HTR-8/SVneo (cell line): ENCODE measurements at regions not wholly inside any gene's neighbourhood (a gene's known extent, or its start where the extent isn't known, plus 50 kb on each side); places are given as distances from the start of the nearest gene placed in this dataset.
"Not testable (repeated sequence)": the region's sequence is repeated elsewhere in the genome, so short reads cannot be mapped to it uniquely, and the experiment has no call there.

ENCODE experiments used
- DNase-seq: peaks from one replicate; pipeline ENCODE4 v3.0.0; 2011; ENCODE audit warnings: low spot score, mixed read lengths; ENCODE audit not compliant: insufficient read length
- FAIRE-seq: peaks from 2 replicates; lab custom pipeline; 2011; peaks lifted over from hg19 to GRCh38; lab: Jason Lieb, UNC

GRCh38 chr5:92242170-92242569 is 859.1 kb upstream of the ARRDC3 start:
- DNase-seq (no peak), FAIRE-seq (no peak)

GRCh38 chr5:92237896-92238295 is 854.8 kb upstream of the ARRDC3 start:
- FAIRE-seq (no peak), DNase-seq (no peak)

DNA sequence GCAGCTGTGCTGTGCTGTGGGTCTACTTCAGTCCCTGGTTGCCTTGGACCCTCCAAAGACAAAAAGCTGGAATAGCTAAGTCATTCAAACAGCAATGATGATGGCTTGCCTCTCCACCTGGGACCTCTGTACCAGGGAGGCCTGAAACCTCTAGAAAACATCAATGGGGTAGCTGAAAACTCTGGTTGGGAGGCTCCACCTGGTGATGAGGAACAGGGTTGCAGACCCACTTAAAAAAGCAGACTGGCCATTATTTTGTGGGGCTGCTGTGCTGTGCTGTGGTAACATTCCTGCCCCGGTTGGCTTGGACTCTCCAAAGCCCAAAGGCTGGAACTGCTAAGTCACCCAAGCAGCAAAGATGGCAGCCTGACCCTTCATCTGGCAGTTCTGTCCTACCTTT is 839.3 kb upstream of the ARRDC3 start:
- no peak for DNase-seq

DNA sequence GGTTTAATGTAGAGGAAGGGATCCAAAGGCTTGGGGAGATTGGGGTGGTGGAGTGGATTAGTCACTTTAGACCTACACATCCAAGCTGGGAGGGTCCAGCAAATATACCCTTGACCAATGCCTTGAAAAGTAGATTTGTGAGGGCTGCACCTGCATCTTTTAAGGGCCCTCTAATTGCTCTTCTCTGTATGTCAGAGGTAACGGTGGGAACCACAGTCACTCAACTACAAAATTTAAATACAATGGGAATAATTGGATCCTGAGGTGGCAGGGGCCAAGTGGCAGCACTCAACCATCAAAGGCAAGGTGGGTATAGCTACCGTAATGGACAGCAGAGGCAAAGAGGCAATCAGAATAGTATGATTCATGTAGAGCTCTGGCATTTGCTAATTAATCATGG is 833.7 kb upstream of the ARRDC3 start:
- FAIRE-seq, DNase-seq: not testable (repeated sequence)

More for the DNA sequence above, 839.3 kb upstream of the ARRDC3 start:
- FAIRE-seq = no peak

- DNase-seq (no peak), FAIRE-seq (no peak)
Observed at GRCh38 chr5:92215116-92215515, 832.0 kb upstream of the ARRDC3 start.

DNA sequence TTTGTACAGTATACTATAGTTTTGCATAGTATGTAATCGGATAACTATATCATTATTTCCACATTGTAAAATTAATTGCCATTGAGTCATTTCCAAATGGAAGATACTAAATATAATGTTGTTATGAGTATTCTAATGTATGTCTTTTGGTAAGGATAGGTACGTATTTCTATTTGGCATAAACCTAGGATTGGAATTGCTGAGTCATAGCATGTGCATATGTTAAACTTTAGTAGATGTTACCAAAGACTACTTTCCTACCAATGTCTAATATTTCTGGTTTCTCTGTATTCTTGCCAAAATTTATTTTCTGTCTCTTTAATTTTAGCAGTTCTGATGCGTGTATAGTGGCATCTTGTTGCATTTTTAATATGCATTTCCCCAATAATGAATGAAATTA is 825.1 kb upstream of the ARRDC3 start:
- DNase-seq (no peak), FAIRE-seq (no peak)

DNA sequence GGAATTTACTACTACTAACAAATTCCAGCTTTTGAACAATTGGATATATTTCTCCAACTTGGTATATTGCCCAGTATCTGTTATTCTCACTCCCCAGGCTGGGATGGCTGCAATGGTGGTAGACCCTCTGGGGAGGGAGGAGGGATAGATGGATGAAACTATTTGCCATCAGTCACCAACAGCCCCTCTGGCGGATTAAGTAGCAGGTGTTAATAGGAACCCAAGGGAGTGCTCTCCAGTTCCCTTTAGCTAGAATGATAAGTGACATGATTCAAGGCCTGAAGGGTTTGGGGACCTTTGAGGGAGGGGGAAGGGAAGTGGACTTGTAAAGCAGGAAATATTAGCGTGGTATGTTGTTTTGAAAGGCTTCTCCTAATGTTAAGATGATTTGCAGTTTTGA is 824.0 kb upstream of the ARRDC3 start:
- DNase-seq = no peak
- FAIRE-seq = no peak

GRCh38 chr5:92206681-92207080 is 823.6 kb upstream of the ARRDC3 start:
- FAIRE-seq (no peak), DNase-seq (no peak)

GRCh38 chr5:92199035-92199434 is 815.9 kb upstream of the ARRDC3 start:
- FAIRE-seq, DNase-seq: not testable (repeated sequence)

DNA sequence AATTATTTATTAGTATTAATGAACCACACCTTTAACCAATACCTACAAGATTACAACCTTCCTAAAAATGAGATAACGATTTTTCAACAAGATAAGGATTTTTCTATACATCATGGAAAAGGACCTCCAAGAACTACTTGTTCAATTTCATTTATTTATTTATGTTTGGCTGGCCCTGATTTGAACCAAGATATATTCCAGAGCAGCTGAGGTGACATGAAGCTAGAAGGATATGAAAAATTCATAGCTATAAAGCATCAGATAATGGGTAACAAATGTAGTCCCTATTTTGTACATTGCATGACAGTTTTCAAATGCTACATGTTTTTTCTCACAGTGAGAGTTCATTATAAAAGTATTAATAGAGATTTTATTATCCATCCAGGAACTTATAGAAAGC is 798.5 kb upstream of the ARRDC3 start:
- no peak for FAIRE-seq

DNA sequence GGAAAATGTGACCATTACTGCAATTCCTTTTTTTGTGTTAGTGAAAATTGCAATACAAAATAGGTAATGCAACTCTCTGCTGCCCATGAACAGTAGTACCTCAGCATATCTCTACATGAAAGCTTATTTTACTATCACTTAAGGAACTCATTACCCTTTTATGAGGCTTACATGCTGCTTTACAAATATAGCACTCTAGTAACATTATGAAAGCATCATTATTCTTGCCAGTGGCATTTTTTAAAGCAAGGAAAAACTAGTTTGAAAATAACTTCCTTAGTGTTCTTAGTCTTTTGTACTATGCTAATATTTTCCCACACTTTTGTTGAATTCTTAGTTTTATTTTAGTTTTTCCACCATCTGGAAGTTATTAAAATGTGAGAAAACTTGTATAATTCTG is 797.3 kb upstream of the ARRDC3 start:
- FAIRE-seq = no peak

More for the DNA sequence above, 798.5 kb upstream of the ARRDC3 start:
- DNase-seq = no peak

GRCh38 chr5:92179651-92180050 is 796.5 kb upstream of the ARRDC3 start:
- DNase-seq (no peak), FAIRE-seq (no peak)

More for the DNA sequence above, 797.3 kb upstream of the ARRDC3 start:
- DNase-seq = no peak

- DNase-seq (no peak), FAIRE-seq (no peak)
Observed at GRCh38 chr5:92177926-92178487, 794.9 kb upstream of the ARRDC3 start.

GRCh38 chr5:92163906-92164305 is 780.8 kb upstream of the ARRDC3 start:
- no peak for FAIRE-seq

DNA sequence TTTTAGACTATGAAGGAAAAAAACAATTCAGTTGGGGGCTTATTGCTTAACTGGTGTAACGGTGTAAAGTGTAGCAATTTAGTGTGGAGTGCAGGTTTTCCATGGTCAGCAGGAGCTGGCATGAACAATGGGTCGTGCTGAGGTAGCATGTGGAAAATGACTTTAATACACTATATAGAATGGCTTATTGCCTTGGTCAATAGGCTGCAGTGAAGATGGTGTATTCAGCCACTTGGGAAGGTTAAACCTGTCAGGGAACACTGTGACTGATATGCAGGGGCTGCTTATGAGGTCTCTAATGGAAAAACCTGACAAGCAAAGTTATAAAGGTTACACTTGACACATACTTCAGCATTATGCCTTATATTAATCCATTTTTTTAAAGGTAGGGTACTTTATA is 764.7 kb upstream of the ARRDC3 start:
- FAIRE-seq (no peak), DNase-seq (no peak)

More at GRCh38 chr5:92163906-92164305, 780.8 kb upstream of the ARRDC3 start:
- DNase-seq = no peak

GRCh38 chr5:92147266-92147665 is 764.1 kb upstream of the ARRDC3 start:
- no peak for FAIRE-seq
- no peak for DNase-seq

DNA sequence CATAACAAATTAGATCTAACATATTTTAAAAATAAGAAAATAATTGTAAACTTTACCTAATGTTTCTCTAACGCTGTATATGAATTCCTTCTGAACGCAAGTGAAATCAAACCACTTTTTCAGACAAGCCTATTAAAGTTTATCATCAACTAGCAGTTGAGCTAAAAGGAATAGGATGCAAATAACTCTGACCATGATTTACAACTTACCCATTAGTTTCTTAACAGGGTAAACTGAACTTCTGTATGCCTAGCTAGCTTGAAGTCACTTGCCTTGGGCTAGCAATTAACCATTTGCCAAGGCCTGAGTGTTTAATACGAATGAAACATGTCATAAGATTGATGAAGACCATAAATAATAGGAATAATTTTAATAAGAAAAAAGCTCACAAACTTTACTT is 762.7 kb upstream of the ARRDC3 start:
- DNase-seq (no peak), FAIRE-seq (no peak)

GRCh38 chr5:92144824-92145223 is 761.7 kb upstream of the ARRDC3 start:
- FAIRE-seq = no peak

GRCh38 chr5:92132294-92132908 is 749.3 kb upstream of the ARRDC3 start:
- FAIRE-seq, DNase-seq: not testable (repeated sequence)

More at GRCh38 chr5:92144824-92145223, 761.7 kb upstream of the ARRDC3 start:
- DNase-seq = no peak

- DNase-seq = no peak
- no peak for FAIRE-seq
Observed at GRCh38 chr5:92126182-92126581, 743.1 kb upstream of the ARRDC3 start.

GRCh38 chr5:92119110-92119509 is 736.0 kb upstream of the ARRDC3 start:
- FAIRE-seq = no peak
- no peak for DNase-seq

- no peak for DNase-seq
- FAIRE-seq = no peak
Observed at GRCh38 chr5:92106808-92107207, 723.7 kb upstream of the ARRDC3 start.
